ENCODE measurements at regions not wholly inside any gene's neighbourhood (a gene's known extent, or its start where the extent isn't known, plus 50 kb on each side); places are given as distances from the start of the nearest gene placed in this dataset.
A peak's percentile ranks its signal among the peaks of the same experiment; 100 is the strongest.

DNA sequence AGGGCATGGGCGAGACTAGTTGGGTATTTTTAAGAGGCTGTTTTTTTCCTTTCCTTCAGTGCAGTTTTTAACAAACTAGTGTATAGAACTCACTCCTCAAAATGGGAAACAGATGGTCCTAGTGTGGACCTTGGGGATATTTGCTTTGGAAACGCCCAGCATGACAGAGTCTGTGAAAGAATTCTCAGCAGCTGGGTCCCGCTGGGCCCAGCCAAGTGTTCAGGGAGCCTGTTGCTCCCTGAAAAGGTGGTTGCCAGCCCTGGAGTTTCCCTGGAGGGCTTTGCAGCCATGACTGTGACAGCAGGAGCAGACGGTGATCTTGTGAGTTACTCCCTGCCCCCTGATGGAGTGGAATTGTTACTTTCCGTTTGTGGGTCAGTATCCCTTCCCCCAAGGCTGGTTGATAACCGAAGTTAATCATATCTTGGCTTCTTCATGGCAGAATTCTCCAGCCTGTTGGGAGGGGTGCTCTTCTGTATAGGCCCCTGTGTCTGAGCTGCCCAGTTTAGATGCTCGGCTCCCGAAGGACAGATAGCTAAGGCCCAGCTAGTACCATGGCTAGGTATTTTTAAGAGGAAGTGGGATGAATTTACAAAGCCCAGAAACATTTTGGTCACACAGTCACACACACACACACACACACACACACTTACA, 278.6 kb upstream of the HABP2 start:
- no peak overlapping the region for H3K4me3 Mint-ChIP-seq
- peaks cover 25% of the 10 kb centered on the region for H3K4me1 Mint-ChIP-seq
- peaks cover 5% of the 10 kb centered on the region for H3K27me3 Mint-ChIP-seq (ENCODE audit: low read depth, poor library complexity)
- H3K9me3 Mint-ChIP-seq = peaks cover 34% of the 10 kb centered on the region
- TF ChIP-seq, protein P1, sequence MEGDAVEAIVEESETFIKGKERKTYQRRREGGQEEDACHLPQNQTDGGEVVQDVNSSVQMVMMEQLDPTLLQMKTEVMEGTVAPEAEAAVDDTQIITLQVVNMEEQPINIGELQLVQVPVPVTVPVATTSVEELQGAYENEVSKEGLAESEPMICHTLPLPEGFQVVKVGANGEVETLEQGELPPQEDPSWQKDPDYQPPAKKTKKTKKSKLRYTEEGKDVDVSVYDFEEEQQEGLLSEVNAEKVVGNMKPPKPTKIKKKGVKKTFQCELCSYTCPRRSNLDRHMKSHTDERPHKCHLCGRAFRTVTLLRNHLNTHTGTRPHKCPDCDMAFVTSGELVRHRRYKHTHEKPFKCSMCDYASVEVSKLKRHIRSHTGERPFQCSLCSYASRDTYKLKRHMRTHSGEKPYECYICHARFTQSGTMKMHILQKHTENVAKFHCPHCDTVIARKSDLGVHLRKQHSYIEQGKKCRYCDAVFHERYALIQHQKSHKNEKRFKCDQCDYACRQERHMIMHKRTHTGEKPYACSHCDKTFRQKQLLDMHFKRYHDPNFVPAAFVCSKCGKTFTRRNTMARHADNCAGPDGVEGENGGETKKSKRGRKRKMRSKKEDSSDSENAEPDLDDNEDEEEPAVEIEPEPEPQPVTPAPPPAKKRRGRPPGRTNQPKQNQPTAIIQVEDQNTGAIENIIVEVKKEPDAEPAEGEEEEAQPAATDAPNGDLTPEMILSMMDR (IDR thresholded peaks at IDR 0.05) = no peak
- H3K27ac Mint-ChIP-seq = peak overlapping the region; percentile 83
- no peak for DNase-seq
- peaks cover 22% of the 10 kb centered on the region for H3K36me3 Mint-ChIP-seq (ENCODE audit: low read depth)

GRCh38 chr10:113278221-113278620, 274.6 kb upstream of the HABP2 start:
- TF ChIP-seq, protein P1 (IDR thresholded peaks at IDR 0.05) = no peak
- Mint-ChIP-seq H3K27ac (no peak overlapping the region), H3K36me3 (ENCODE audit: low read depth) (peaks cover 22% of the 10 kb centered on the region), H3K27me3 (ENCODE audit: low read depth, poor library complexity) (peaks cover 6% of the 10 kb centered on the region), H3K4me3 (no peak overlapping the region), H3K9me3 (peaks cover 38% of the 10 kb centered on the region), H3K4me1 (peaks cover 17% of the 10 kb centered on the region)
- no peak for DNase-seq

- no peak overlapping the region for H3K4me3 Mint-ChIP-seq
- no peak for DNase-seq
- H3K27ac Mint-ChIP-seq = no peak overlapping the region
- TF ChIP-seq, protein P1 (IDR thresholded peaks at IDR 0.05) = no peak
- H3K4me1 Mint-ChIP-seq = peaks cover 13% of the 10 kb centered on the region
- H3K36me3 Mint-ChIP-seq (ENCODE audit: low read depth) = peaks cover 22% of the 10 kb centered on the region
- peaks cover 38% of the 10 kb centered on the region for H3K9me3 Mint-ChIP-seq
- peaks cover 6% of the 10 kb centered on the region for H3K27me3 Mint-ChIP-seq (ENCODE audit: low read depth, poor library complexity)
Measured at GRCh38 chr10:113278664-113279063, 274.2 kb upstream of the HABP2 start.

DNA sequence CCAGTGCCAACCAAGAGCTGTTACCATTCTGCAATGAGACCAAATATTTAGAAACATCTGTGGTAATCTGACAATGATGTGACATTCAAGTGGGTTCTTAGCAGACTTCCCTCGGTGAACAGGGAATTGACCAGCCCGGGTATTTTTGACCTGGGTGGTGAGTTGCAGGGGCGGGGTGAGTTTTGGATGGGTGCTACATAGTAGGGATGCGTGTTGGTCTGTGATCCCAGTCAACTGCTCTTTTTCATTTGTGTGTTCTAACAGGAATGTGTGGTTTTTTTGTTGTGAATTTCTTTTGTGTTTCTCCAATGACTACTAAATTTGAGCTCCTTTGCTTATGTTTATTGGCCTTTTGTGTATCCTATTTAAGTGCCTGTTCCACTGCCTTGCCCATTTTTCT, 273.6 kb upstream of the HABP2 start:
- Mint-ChIP-seq H3K27ac (no peak overlapping the region), H3K4me3 (no peak overlapping the region), H3K27me3 (ENCODE audit: low read depth, poor library complexity) (peaks cover 6% of the 10 kb centered on the region), H3K4me1 (peaks cover 7% of the 10 kb centered on the region), H3K9me3 (peaks cover 36% of the 10 kb centered on the region), H3K36me3 (ENCODE audit: low read depth) (peaks cover 22% of the 10 kb centered on the region)
- TF ChIP-seq, protein P1 (IDR thresholded peaks at IDR 0.05) = no peak
- no peak for DNase-seq

GRCh38 chr10:113282564-113282963, 270.3 kb upstream of the HABP2 start:
- Mint-ChIP-seq H3K27ac (no peak overlapping the region), H3K4me3 (no peak overlapping the region), H3K27me3 (ENCODE audit: low read depth, poor library complexity) (peaks cover 6% of the 10 kb centered on the region), H3K4me1 (peaks cover 22% of the 10 kb centered on the region), H3K36me3 (ENCODE audit: low read depth) (peaks cover 5% of the 10 kb centered on the region), H3K9me3 (peaks cover 4% of the 10 kb centered on the region)
- TF ChIP-seq, protein P1 (IDR thresholded peaks at IDR 0.05) = no peak
- no peak for DNase-seq

- no peak for DNase-seq
- Mint-ChIP-seq H3K9me3 (peaks cover 4% of the 10 kb centered on the region), H3K4me3 (no peak overlapping the region), H3K27ac (no peak overlapping the region), H3K36me3 (ENCODE audit: low read depth) (peaks cover 1% of the 10 kb centered on the region), H3K27me3 (ENCODE audit: low read depth, poor library complexity) (peaks cover 2% of the 10 kb centered on the region), H3K4me1 (peaks cover 22% of the 10 kb centered on the region)
- TF ChIP-seq, protein P1 (IDR thresholded peaks at IDR 0.05) = no peak
Measured at GRCh38 chr10:113283189-113283588, 269.7 kb upstream of the HABP2 start.

All from nephron progenitor cell (in vitro differentiated cells).